Loucy (cell line): ENCODE measurements at regions not wholly inside any gene's neighbourhood (a gene's known extent, or its start where the extent isn't known, plus 50 kb on each side); places are given as distances from the start of the nearest gene placed in this dataset.

Source experiments
- CTCF ChIP-seq: fragments of 200-600 bp; sonication (generic); conservative IDR thresholded peaks from 2 replicates; pipeline ENCODE4 v1.5.1; 2014; ENCODE audit warnings: mild to moderate bottlenecking, antibody characterized with exemption, low read length
- EZH2phosphoT487 ChIP-seq: fragments of 200-600 bp; IDR thresholded peaks from 2 replicates; pipeline ENCODE4 v1.6.1; 2018; ENCODE audit warnings: antibody characterized with exemption, mild to moderate bottlenecking, moderate library complexity, borderline replicate concordance

GRCh38 chr5:124502551-124502950 lies 243.9 kb downstream of the ZNF608 start:
- TF ChIP-seq CTCF (no peak), EZH2phosphoT487 (no peak)
